ENCODE measurements at regions not wholly inside any gene's neighbourhood (a gene's known extent, or its start where the extent isn't known, plus 50 kb on each side); places are given as distances from the start of the nearest gene placed in this dataset.

GRCh38 chr2:33766175-33766574 is 167.1 kb upstream of the FAM98A start:
- TF ChIP-seq MAX (IDR thresholded peaks at IDR 0.05) (no peak), ATF2 (IDR thresholded peaks at IDR 0.05; ENCODE audit: low read length) (no peak), KDM1A (IDR thresholded peaks at IDR 0.05; ENCODE audit: borderline replicate concordance, low read length) (no peak), ATF3 (IDR thresholded peaks at IDR 0.05; ENCODE audit: insufficient read depth, low read depth, low read length) (no peak), EP300 (IDR thresholded peaks at IDR 0.05; ENCODE audit: borderline replicate concordance in 1 of 2, low read depth in 2 of 2, low read length in 2 of 2) (no peak), EZH2 (IDR thresholded peaks at IDR 0.05; ENCODE audit: low read depth, low read length, severe bottlenecking) (no peak), POLR2A (IDR thresholded peaks at IDR 0.05; ENCODE audit: control extremely low read depth in 1 of 2, low read depth in 2 of 2, low read length in 2 of 2) (no peak), CBX8 (IDR thresholded peaks at IDR 0.05; ENCODE audit: borderline replicate concordance, low read depth, low read length) (no peak), SIN3A (conservative IDR thresholded peaks at IDR 0.05 in 1 of 2, IDR thresholded peaks at IDR 0.05 in 1 of 2; ENCODE audit: low read depth in 1 of 2, low read length in 2 of 2) (no peak), YY1 (IDR thresholded peaks at IDR 0.05; ENCODE audit: low read depth, low read length) (no peak), TEAD4 (IDR thresholded peaks at IDR 0.05; ENCODE audit: low read depth, low read length) (no peak)
- TF ChIP-seq, protein P1, sequence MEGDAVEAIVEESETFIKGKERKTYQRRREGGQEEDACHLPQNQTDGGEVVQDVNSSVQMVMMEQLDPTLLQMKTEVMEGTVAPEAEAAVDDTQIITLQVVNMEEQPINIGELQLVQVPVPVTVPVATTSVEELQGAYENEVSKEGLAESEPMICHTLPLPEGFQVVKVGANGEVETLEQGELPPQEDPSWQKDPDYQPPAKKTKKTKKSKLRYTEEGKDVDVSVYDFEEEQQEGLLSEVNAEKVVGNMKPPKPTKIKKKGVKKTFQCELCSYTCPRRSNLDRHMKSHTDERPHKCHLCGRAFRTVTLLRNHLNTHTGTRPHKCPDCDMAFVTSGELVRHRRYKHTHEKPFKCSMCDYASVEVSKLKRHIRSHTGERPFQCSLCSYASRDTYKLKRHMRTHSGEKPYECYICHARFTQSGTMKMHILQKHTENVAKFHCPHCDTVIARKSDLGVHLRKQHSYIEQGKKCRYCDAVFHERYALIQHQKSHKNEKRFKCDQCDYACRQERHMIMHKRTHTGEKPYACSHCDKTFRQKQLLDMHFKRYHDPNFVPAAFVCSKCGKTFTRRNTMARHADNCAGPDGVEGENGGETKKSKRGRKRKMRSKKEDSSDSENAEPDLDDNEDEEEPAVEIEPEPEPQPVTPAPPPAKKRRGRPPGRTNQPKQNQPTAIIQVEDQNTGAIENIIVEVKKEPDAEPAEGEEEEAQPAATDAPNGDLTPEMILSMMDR (IDR thresholded peaks at IDR 0.05; ENCODE audit: control extremely low read depth in 1 of 3, insufficient read depth in 1 of 3, low read depth in 1 of 3, low read length in 3 of 3): no peak
- TF ChIP-seq, protein P2, sequence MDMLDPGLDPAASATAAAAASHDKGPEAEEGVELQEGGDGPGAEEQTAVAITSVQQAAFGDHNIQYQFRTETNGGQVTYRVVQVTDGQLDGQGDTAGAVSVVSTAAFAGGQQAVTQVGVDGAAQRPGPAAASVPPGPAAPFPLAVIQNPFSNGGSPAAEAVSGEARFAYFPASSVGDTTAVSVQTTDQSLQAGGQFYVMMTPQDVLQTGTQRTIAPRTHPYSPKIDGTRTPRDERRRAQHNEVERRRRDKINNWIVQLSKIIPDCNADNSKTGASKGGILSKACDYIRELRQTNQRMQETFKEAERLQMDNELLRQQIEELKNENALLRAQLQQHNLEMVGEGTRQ (IDR thresholded peaks at IDR 0.05; ENCODE audit: low read length): no peak

All from H1 (cell line).